Ishikawa (cell line): ENCODE measurements at regions not wholly inside any gene's neighbourhood (a gene's known extent, or its start where the extent isn't known, plus 50 kb on each side); places are given as distances from the start of the nearest gene placed in this dataset.

Experiments
- CEBPB ChIP-seq: IDR thresholded peaks from 2 replicates; pipeline ENCODE4 v1.6.1; 2012
- EP300 ChIP-seq: IDR thresholded peaks from 2 replicates; pipeline ENCODE4 v1.6.1; 2012; ENCODE audit warnings: borderline replicate concordance
- FOXM1 ChIP-seq: IDR thresholded peaks from 2 replicates; pipeline ENCODE4 v1.6.1; 2012; ENCODE audit warnings: low read depth, borderline replicate concordance
- MAX ChIP-seq: IDR thresholded peaks from 2 replicates; pipeline ENCODE4 v1.6.1; 2012
- NFIC ChIP-seq: IDR thresholded peaks from 2 replicates; pipeline ENCODE4 v1.6.1; 2012
- RAD21 ChIP-seq: IDR thresholded peaks from 2 replicates; pipeline ENCODE4 v1.6.1; 2012; ENCODE audit warnings: low read depth
- TAF1 ChIP-seq: IDR thresholded peaks from 2 replicates; pipeline ENCODE4 v1.6.1; 2012; ENCODE audit warnings: low read depth, mild to moderate bottlenecking
- TCF12 ChIP-seq: IDR thresholded peaks from 2 replicates; pipeline ENCODE4 v1.6.1; 2012; ENCODE audit warnings: low read depth
- TEAD4 ChIP-seq: IDR thresholded peaks from 2 replicates; pipeline ENCODE4 v1.6.1; 2012
- YY1 ChIP-seq: IDR thresholded peaks from 2 replicates; pipeline ENCODE4 v1.6.1; 2012; ENCODE audit warnings: low read depth

- TF ChIP-seq YY1 (no peak), TEAD4 (no peak), CEBPB (no peak), TCF12 (no peak), RAD21 (no peak), FOXM1 (no peak), NFIC (no peak), TAF1 (no peak), EP300 (no peak), MAX (no peak)
Measured at GRCh38 chr10:129171812-129172211, 295.2 kb upstream of the MGMT start.
